ENCODE measurements at regions not wholly inside any gene's neighbourhood (a gene's known extent, or its start where the extent isn't known, plus 50 kb on each side); places are given as distances from the start of the nearest gene placed in this dataset.

- TF ChIP-seq MXI1 (IDR thresholded peaks at IDR 0.05; ENCODE audit: low read depth, low read length) (no peak), TCF12 (IDR thresholded peaks at IDR 0.05) (no peak), POLR2AphosphoS5 (IDR thresholded peaks at IDR 0.05; ENCODE audit: low read depth, low read length) (no peak)
- TF ChIP-seq, protein P1, sequence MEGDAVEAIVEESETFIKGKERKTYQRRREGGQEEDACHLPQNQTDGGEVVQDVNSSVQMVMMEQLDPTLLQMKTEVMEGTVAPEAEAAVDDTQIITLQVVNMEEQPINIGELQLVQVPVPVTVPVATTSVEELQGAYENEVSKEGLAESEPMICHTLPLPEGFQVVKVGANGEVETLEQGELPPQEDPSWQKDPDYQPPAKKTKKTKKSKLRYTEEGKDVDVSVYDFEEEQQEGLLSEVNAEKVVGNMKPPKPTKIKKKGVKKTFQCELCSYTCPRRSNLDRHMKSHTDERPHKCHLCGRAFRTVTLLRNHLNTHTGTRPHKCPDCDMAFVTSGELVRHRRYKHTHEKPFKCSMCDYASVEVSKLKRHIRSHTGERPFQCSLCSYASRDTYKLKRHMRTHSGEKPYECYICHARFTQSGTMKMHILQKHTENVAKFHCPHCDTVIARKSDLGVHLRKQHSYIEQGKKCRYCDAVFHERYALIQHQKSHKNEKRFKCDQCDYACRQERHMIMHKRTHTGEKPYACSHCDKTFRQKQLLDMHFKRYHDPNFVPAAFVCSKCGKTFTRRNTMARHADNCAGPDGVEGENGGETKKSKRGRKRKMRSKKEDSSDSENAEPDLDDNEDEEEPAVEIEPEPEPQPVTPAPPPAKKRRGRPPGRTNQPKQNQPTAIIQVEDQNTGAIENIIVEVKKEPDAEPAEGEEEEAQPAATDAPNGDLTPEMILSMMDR (IDR thresholded peaks at IDR 0.05) = no peak
- TF ChIP-seq, protein P2, sequence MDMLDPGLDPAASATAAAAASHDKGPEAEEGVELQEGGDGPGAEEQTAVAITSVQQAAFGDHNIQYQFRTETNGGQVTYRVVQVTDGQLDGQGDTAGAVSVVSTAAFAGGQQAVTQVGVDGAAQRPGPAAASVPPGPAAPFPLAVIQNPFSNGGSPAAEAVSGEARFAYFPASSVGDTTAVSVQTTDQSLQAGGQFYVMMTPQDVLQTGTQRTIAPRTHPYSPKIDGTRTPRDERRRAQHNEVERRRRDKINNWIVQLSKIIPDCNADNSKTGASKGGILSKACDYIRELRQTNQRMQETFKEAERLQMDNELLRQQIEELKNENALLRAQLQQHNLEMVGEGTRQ (IDR thresholded peaks at IDR 0.05; ENCODE audit: borderline replicate concordance, low read depth, low read length) = no peak
- TF ChIP-seq, protein P3, sequence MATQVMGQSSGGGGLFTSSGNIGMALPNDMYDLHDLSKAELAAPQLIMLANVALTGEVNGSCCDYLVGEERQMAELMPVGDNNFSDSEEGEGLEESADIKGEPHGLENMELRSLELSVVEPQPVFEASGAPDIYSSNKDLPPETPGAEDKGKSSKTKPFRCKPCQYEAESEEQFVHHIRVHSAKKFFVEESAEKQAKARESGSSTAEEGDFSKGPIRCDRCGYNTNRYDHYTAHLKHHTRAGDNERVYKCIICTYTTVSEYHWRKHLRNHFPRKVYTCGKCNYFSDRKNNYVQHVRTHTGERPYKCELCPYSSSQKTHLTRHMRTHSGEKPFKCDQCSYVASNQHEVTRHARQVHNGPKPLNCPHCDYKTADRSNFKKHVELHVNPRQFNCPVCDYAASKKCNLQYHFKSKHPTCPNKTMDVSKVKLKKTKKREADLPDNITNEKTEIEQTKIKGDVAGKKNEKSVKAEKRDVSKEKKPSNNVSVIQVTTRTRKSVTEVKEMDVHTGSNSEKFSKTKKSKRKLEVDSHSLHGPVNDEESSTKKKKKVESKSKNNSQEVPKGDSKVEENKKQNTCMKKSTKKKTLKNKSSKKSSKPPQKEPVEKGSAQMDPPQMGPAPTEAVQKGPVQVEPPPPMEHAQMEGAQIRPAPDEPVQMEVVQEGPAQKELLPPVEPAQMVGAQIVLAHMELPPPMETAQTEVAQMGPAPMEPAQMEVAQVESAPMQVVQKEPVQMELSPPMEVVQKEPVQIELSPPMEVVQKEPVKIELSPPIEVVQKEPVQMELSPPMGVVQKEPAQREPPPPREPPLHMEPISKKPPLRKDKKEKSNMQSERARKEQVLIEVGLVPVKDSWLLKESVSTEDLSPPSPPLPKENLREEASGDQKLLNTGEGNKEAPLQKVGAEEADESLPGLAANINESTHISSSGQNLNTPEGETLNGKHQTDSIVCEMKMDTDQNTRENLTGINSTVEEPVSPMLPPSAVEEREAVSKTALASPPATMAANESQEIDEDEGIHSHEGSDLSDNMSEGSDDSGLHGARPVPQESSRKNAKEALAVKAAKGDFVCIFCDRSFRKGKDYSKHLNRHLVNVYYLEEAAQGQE (IDR thresholded peaks at IDR 0.05; ENCODE audit: low read depth, low read length) = no peak
Measured at GRCh38 chr16:59088431-59088830, 354.3 kb upstream of the GOT2 start.

Data from SK-N-SH (cell line).